H9 (cell line): ENCODE measurements at regions not wholly inside any gene's neighbourhood (a gene's known extent, or its start where the extent isn't known, plus 50 kb on each side); places are given as distances from the start of the nearest gene placed in this dataset.

ENCODE experiments used
- DNase-seq: peaks from one replicate; pipeline ENCODE4 v3.0.0-alpha.2; 2017
- H2AFZ ChIP-seq: one replicate; pipeline ENCODE4 v1.6.1; 2013; ENCODE audit warnings: mild to moderate bottlenecking, low read length, control low read depth, moderate library complexity
- H2AK5ac ChIP-seq: 2 replicates; pipeline ENCODE4 v1.6.1; 2013; ENCODE audit warnings: low read length, control low read depth, mixed read lengths; ENCODE audit not compliant: insufficient read length
- H2BK120ac ChIP-seq: one replicate; pipeline ENCODE4 v1.6.1; 2013; ENCODE audit warnings: low read depth, mild to moderate bottlenecking, low read length, control low read depth, inconsistent platforms; ENCODE audit not compliant: poor library complexity, severe bottlenecking
- H2BK12ac ChIP-seq: 2 replicates; pipeline ENCODE4 v1.6.1; 2013; ENCODE audit warnings: low read length, control low read depth, mixed read lengths, low read depth; ENCODE audit not compliant: insufficient read length
- H2BK15ac ChIP-seq: 2 replicates; pipeline ENCODE4 v1.6.1; 2013; ENCODE audit warnings: low read depth, low read length, control low read depth
- H2BK20ac ChIP-seq: one replicate; pipeline ENCODE4 v1.6.1; 2013; ENCODE audit warnings: low read depth, mild to moderate bottlenecking, low read length, control low read depth, inconsistent platforms; ENCODE audit not compliant: poor library complexity, severe bottlenecking
- H2BK5ac ChIP-seq: 2 replicates; pipeline ENCODE4 v1.6.1; 2013; ENCODE audit warnings: low read length, control low read depth, mixed read lengths; ENCODE audit not compliant: insufficient read length
- H3K14ac ChIP-seq: 2 replicates; pipeline ENCODE4 v1.6.1; 2013; ENCODE audit warnings: low read length, control low read depth; ENCODE audit not compliant: insufficient read depth
- H3K18ac ChIP-seq: 2 replicates; pipeline ENCODE4 v1.6.1; 2013; ENCODE audit warnings: low read depth, mild to moderate bottlenecking, mixed read lengths, low read length, control low read depth; ENCODE audit not compliant: insufficient read length
- H3K23ac ChIP-seq: 2 replicates; pipeline ENCODE4 v1.6.1; 2013; ENCODE audit warnings: low read length, control low read depth, mixed read lengths, low read depth; ENCODE audit not compliant: insufficient read length
- H3K23me2 ChIP-seq: 2 replicates; pipeline ENCODE4 v1.6.1; 2013; ENCODE audit warnings: low read depth, mild to moderate bottlenecking, mixed read lengths, low read length, control low read depth; ENCODE audit not compliant: insufficient read length, poor library complexity, severe bottlenecking
- H3K27ac ChIP-seq: 2 replicates; pipeline ENCODE4 v1.5.1; 2013; ENCODE audit warnings: low read length, control low read depth, mixed read lengths, low read depth; ENCODE audit not compliant: insufficient read length
- H3K27me3 ChIP-seq: 2 replicates; pipeline ENCODE4 v1.6.1; 2013; ENCODE audit warnings: low read length, control low read depth, inconsistent platforms; ENCODE audit not compliant: insufficient read depth
- H3K4ac ChIP-seq: 2 replicates; pipeline ENCODE4 v1.6.1; 2013; ENCODE audit warnings: low read depth, mild to moderate bottlenecking, control low read depth, inconsistent platforms, low read length, moderate library complexity
- H3K4me1 ChIP-seq: 2 replicates; pipeline ENCODE4 v1.6.1; 2013; ENCODE audit warnings: low read length, control low read depth, inconsistent platforms; ENCODE audit not compliant: insufficient read depth
- H3K4me2 ChIP-seq: 2 replicates; pipeline ENCODE4 v1.6.1; 2013; ENCODE audit warnings: low read length, control low read depth, mixed read lengths; ENCODE audit not compliant: insufficient read length, insufficient read depth
- H3K56ac ChIP-seq: 2 replicates; pipeline ENCODE4 v1.6.1; 2013; ENCODE audit warnings: low read depth, mild to moderate bottlenecking, mixed read lengths, low read length, control low read depth; ENCODE audit not compliant: insufficient read length
- H3K79me1 ChIP-seq: 2 replicates; pipeline ENCODE4 v1.6.1; 2013; ENCODE audit warnings: low read depth, mild to moderate bottlenecking, moderate library complexity, low read length, control low read depth, inconsistent platforms; ENCODE audit not compliant: insufficient read depth, poor library complexity, severe bottlenecking
- H3K79me2 ChIP-seq: 2 replicates; pipeline ENCODE4 v1.6.1; 2013; ENCODE audit warnings: low read length, control low read depth, inconsistent platforms; ENCODE audit not compliant: insufficient read depth
- H3K9ac ChIP-seq: 2 replicates; pipeline ENCODE4 v1.6.1; 2013; ENCODE audit warnings: low read length, control low read depth, mixed read lengths; ENCODE audit not compliant: insufficient read length; ENCODE audit errors: extremely low read depth
- H3K9me3 ChIP-seq: one replicate; pipeline ENCODE4 v1.6.1; 2013; ENCODE audit warnings: low read depth, low read length, inconsistent platforms; ENCODE audit not compliant: control insufficient read depth
- H3T11ph ChIP-seq: one replicate; pipeline ENCODE4 v1.6.1; 2013; ENCODE audit warnings: mild to moderate bottlenecking, low read length, control low read depth, inconsistent platforms
- H4K20me1 ChIP-seq: one replicate; pipeline ENCODE4 v1.6.1; 2013; ENCODE audit not compliant: control insufficient read depth, insufficient read length, insufficient read depth
- H4K5ac ChIP-seq: 2 replicates; pipeline ENCODE4 v1.6.1; 2013; ENCODE audit warnings: low read depth, mild to moderate bottlenecking, mixed read lengths, low read length, control low read depth; ENCODE audit not compliant: insufficient read length
- H4K8ac ChIP-seq: replicated peaks from 2 replicates; pipeline ENCODE4 v1.6.1; 2013; ENCODE audit warnings: low read length, control low read depth, mixed read lengths, low read depth; ENCODE audit not compliant: insufficient read length
- H4K91ac ChIP-seq: 2 replicates; pipeline ENCODE4 v1.6.1; 2013; ENCODE audit warnings: low read depth, mild to moderate bottlenecking, moderate library complexity, mixed read lengths, low read length, control low read depth; ENCODE audit not compliant: insufficient read length
- H3K27ac Mint-ChIP-seq, 3 experiments: 2 replicates in 2 of 3; 3 replicates in 1 of 3; pipeline ENCODE4 v1.8.0; 2020 to 2021; ENCODE audit warnings: mixed read lengths in 3 of 3, mild to moderate bottlenecking in 1 of 3, moderate library complexity in 1 of 3
- H3K27me3 Mint-ChIP-seq: 2 replicates; pipeline ENCODE4 v1.8.0; 2021; ENCODE audit warnings: low read depth, mild to moderate bottlenecking, moderate library complexity, mixed read lengths
- H3K36me3 Mint-ChIP-seq, 3 experiments: 2 replicates in 2 of 3; 3 replicates in 1 of 3; pipeline ENCODE4 v1.8.0; 2020 to 2021; ENCODE audit warnings: low read depth in 3 of 3, mixed read lengths in 3 of 3; ENCODE audit not compliant: insufficient read depth in 1 of 3
- H3K4me1 Mint-ChIP-seq, 2 experiments: 2 replicates each; pipeline ENCODE4 v1.8.0; 2020; ENCODE audit warnings: mixed read lengths in 2 of 2
- H3K4me3 Mint-ChIP-seq, 2 experiments: 2 replicates in 1 of 2; 3 replicates in 1 of 2; pipeline ENCODE4 v1.8.0; 2020 to 2021; ENCODE audit warnings: mild to moderate bottlenecking in 2 of 2, mixed read lengths in 2 of 2, moderate library complexity in 1 of 2
- H3K9me3 Mint-ChIP-seq, 2 experiments: 2 replicates in 1 of 2; 3 replicates in 1 of 2; pipeline ENCODE4 v1.8.0; 2020; ENCODE audit warnings: mild to moderate bottlenecking in 2 of 2, mixed read lengths in 2 of 2, moderate library complexity in 1 of 2
- WGBS: extraction: QIAGEN DNeasy Blood & Tissue Kit; methylation state at CpG from one replicate; pipeline ENCODE4 v1.1.7; 2013; ENCODE audit warnings: missing lambda C conversion rate, low lambda C conversion rate, mixed read lengths; ENCODE audit not compliant: insufficient read length; ENCODE audit errors: extremely low coverage; 5-methylcytosine and 5-hydroxymethylcytosine counted together
- TF ChIP-seq, protein P1 (sequence below): fragments of 200-600 bp; sonication (generic); conservative IDR thresholded peaks from 3 replicates; pipeline ENCODE4 v1.8.0; 2021; ENCODE audit warnings: antibody characterized with exemption, mild to moderate bottlenecking

DNA sequence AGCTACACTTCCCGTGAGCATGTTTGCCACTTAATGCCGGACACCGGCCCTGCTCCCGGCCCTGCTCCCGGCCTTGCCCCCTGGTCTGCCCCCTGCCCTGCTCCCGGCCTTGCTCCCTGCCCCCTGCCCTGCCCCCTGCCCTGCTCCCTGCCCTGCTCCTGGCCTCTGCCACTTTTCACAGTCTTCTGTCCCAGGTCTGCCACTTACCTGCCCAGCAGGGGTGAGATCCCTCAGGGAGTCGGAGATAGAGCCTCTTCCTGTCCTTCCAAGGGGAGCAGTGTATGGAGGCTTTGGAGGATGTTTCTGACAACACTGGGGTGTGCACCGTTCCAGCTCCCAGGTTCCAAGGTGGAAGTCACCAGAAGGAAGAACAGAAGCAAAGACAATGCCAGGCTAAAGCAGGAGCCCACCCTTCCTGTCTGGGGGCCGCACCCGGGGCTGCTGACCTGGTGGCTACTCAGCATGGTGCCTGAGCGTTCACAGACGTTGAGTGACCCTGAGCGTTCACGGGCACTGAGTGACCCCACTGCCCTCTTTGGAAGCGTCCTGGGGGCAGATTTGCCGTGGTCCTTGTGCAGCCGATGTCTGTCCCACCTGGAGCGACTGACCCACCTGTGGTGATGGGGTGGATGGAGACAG is 199.8 kb downstream of the DLL1 start:
- DNase-seq = no peak
- peaks cover 0 to 2% of the 10 kb centered on the region in 2 experiments; a peak in 2 of 5 replicates for H3K9me3 Mint-ChIP-seq
- H3K9ac ChIP-seq = no peak overlapping the region
- no peak overlapping the region for H2BK5ac ChIP-seq
- no peak overlapping the region for H4K5ac ChIP-seq
- no peak overlapping the region for H2BK20ac ChIP-seq
- H3K18ac ChIP-seq = no peak overlapping the region
- no CpG with 5 or more reads among the region's 18 CpGs for WGBS
- H4K20me1 ChIP-seq = no peaks in the 10 kb centered on the region
- no peaks in the 10 kb centered on the region for H3K36me3 Mint-ChIP-seq
- no peak overlapping the region for H2BK12ac ChIP-seq
- H3K4me3 Mint-ChIP-seq = no peak overlapping the region
- H3K4me2 ChIP-seq = no peak overlapping the region
- H3K23me2 ChIP-seq = no peaks in the 10 kb centered on the region
- H3K27ac Mint-ChIP-seq = peak overlapping the region in 1 of 3 experiments; percentile 36; a peak in 1 of 7 replicates
- H3K9me3 ChIP-seq = no peaks in the 10 kb centered on the region
- TF ChIP-seq, protein P1, sequence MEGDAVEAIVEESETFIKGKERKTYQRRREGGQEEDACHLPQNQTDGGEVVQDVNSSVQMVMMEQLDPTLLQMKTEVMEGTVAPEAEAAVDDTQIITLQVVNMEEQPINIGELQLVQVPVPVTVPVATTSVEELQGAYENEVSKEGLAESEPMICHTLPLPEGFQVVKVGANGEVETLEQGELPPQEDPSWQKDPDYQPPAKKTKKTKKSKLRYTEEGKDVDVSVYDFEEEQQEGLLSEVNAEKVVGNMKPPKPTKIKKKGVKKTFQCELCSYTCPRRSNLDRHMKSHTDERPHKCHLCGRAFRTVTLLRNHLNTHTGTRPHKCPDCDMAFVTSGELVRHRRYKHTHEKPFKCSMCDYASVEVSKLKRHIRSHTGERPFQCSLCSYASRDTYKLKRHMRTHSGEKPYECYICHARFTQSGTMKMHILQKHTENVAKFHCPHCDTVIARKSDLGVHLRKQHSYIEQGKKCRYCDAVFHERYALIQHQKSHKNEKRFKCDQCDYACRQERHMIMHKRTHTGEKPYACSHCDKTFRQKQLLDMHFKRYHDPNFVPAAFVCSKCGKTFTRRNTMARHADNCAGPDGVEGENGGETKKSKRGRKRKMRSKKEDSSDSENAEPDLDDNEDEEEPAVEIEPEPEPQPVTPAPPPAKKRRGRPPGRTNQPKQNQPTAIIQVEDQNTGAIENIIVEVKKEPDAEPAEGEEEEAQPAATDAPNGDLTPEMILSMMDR = no peak
- H3T11ph ChIP-seq = no peak overlapping the region
- H3K79me2 ChIP-seq = no peaks in the 10 kb centered on the region
- H3K56ac ChIP-seq = no peak overlapping the region
- no peaks in the 10 kb centered on the region for H3K4me1 ChIP-seq
- no peak overlapping the region for H2BK120ac ChIP-seq
- H4K91ac ChIP-seq = no peak overlapping the region
- no peaks in the 10 kb centered on the region for H3K4me1 Mint-ChIP-seq
- peaks cover 4% of the 10 kb centered on the region for H3K27me3 Mint-ChIP-seq
- no peak overlapping the region for H3K4ac ChIP-seq
- no peak overlapping the region for H4K8ac ChIP-seq
- H3K27ac ChIP-seq = no peak overlapping the region
- H3K23ac ChIP-seq = no peak overlapping the region
- no peaks in the 10 kb centered on the region for H3K79me1 ChIP-seq
- no peak overlapping the region for H2AFZ ChIP-seq
- no peaks in the 10 kb centered on the region for H3K27me3 ChIP-seq
- no peak overlapping the region for H2BK15ac ChIP-seq
- peak overlapping the region; percentile 8; the same call in 1 of the 2 replicates for H3K14ac ChIP-seq
- H2AK5ac ChIP-seq = no peak overlapping the region
